ENCODE measurements at regions not wholly inside any gene's neighbourhood (a gene's known extent, or its start where the extent isn't known, plus 50 kb on each side); places are given as distances from the start of the nearest gene placed in this dataset.

- no peak for TF ChIP-seq CTCF (IDR thresholded peaks at IDR 0.05; ENCODE audit: low read depth, low read length, missing control alignments)
- DNase-seq (ENCODE audit: low read depth): no peak
- H3K4me3 ChIP-seq (ENCODE audit: low read depth, low read length): no peak overlapping the region
Measured at GRCh38 chr14:58794993-58795762, 157.4 kb downstream of the DACT1 start.

- TF ChIP-seq CTCF (IDR thresholded peaks at IDR 0.05; ENCODE audit: low read depth, low read length, missing control alignments): no peak
- DNase-seq (ENCODE audit: low read depth): no peak
Measured at GRCh38 chr14:58796242-58797009, 158.7 kb downstream of the DACT1 start.

GRCh38 chr14:58797010-58797429 is 159.3 kb downstream of the DACT1 start:
- no peak for TF ChIP-seq CTCF (IDR thresholded peaks at IDR 0.05; ENCODE audit: low read depth, low read length, missing control alignments)
- H3K4me3 ChIP-seq (ENCODE audit: low read depth, low read length): no peak overlapping the region
- peak; percentile 43 for DNase-seq (ENCODE audit: low read depth)

More at GRCh38 chr14:58796242-58797009, 158.7 kb downstream of the DACT1 start:
- H3K4me3 ChIP-seq (ENCODE audit: low read depth, low read length): no peak overlapping the region

- no peak for TF ChIP-seq CTCF (IDR thresholded peaks at IDR 0.05; ENCODE audit: low read depth, low read length, missing control alignments)
- no peak overlapping the region for H3K4me3 ChIP-seq (ENCODE audit: low read depth, low read length)
- no peak for DNase-seq (ENCODE audit: low read depth)
Measured at GRCh38 chr14:58798173-58798572, 160.4 kb downstream of the DACT1 start.

- no peak for TF ChIP-seq CTCF (IDR thresholded peaks at IDR 0.05; ENCODE audit: low read depth, low read length, missing control alignments)
- DNase-seq (ENCODE audit: low read depth): no peak
Measured at GRCh38 chr14:58801086-58801485, 163.3 kb downstream of the DACT1 start.

GRCh38 chr14:58805057-58805456 is 167.3 kb downstream of the DACT1 start:
- no peak for DNase-seq (ENCODE audit: low read depth)
- no peak overlapping the region for H3K4me3 ChIP-seq (ENCODE audit: low read depth, low read length)
- TF ChIP-seq CTCF (IDR thresholded peaks at IDR 0.05; ENCODE audit: low read depth, low read length, missing control alignments): no peak

More at GRCh38 chr14:58801086-58801485, 163.3 kb downstream of the DACT1 start:
- H3K4me3 ChIP-seq (ENCODE audit: low read depth, low read length): no peak overlapping the region
